ENCODE measurements at regions not wholly inside any gene's neighbourhood (a gene's known extent, or its start where the extent isn't known, plus 50 kb on each side); places are given as distances from the start of the nearest gene placed in this dataset.

DNA sequence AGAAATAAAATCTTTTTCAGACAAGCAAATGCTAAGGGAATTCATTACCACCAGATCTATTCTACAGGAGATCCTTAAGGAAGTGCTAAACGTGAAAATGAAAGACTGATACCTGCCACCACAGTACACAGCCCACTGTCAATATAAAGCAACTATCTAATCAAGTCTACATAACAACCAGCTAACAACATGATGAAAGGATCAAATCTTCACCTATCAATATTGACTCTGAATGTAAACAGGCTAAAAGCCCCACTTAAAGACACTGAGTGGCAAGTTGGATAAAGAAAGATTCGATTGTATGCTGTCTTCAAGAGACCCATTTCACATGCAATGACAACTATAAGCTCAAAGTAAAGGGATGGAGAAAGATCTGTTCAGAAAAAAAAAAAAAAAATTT is 492.4 kb downstream of the COL11A1 start:
- H3K4me3 ChIP-seq (ENCODE audit: low read depth, low read length), result no peak overlapping the region
- no peak overlapping the region for H3K27ac ChIP-seq (ENCODE audit: extremely low read depth, low read depth, low read length)
- ChIA-PET CTCF (interaction anchor here (0.6 kb wide), 1 partner anchor 29 kb away, joined by 3 read pairs; no protein-coding TSS in a partner anchor), POLR2A (no interaction called here)
- no peaks in the 10 kb centered on the region for H3K9me3 ChIP-seq (ENCODE audit: control insufficient read depth, insufficient read depth, low read depth, low read length)
- no peaks in the 10 kb centered on the region for H3K36me3 ChIP-seq (ENCODE audit: control insufficient read depth in 2 of 2, insufficient read depth in 1 of 2, low read length in 2 of 2)
- no peak for TF ChIP-seq ZNF677 (tag by site-specific recombination; IDR thresholded peaks at IDR 0.05)
- no peak for TF ChIP-seq ZNF624 (tag by site-specific recombination; IDR thresholded peaks at IDR 0.05)
- no peak for TF ChIP-seq TCF7L2 (IDR thresholded peaks at IDR 0.05; ENCODE audit: borderline replicate concordance, low read depth, low read length)
- TF ChIP-seq ZNF223 (tag by site-specific recombination; IDR thresholded peaks at IDR 0.05), result no peak
- no peak for TF ChIP-seq ZNF843 (tag by site-specific recombination; IDR thresholded peaks at IDR 0.05)
- H3K4me1 ChIP-seq (ENCODE audit: control insufficient read depth, insufficient read depth, low read length), result no peaks in the 10 kb centered on the region

DNA sequence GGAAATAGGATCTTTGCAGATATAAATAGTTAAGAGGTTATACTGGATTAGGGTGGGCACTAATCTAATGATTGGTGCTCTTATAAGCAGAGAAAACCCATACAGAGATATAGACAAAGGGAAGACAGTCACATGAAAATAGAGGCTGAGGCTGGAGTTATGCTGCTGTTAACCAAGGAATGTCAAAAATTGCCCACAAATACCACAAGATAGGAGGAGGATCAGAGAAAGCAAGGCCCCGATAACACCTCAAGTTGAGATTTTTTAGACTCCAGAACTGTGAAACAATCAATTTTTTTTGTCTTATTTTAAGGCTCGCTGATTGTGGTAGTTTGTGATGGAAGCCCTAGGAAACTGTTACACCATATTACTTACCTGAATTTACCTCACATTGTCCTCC is 513.2 kb downstream of the COL11A1 start:
- no peaks in the 10 kb centered on the region for H3K9me3 ChIP-seq (ENCODE audit: control insufficient read depth, insufficient read depth, low read depth, low read length)
- CTCF ChIA-PET, result no interaction called here
- TF ChIP-seq ZBTB17 (tag by site-specific recombination; IDR thresholded peaks at IDR 0.05), result no peak
- no peak for TF ChIP-seq BCL11A (tag by site-specific recombination; IDR thresholded peaks at IDR 0.05; ENCODE audit: low read depth)
- no peak for TF ChIP-seq GLIS2 (tag by site-specific recombination; IDR thresholded peaks at IDR 0.05)
- TF ChIP-seq, protein P1, sequence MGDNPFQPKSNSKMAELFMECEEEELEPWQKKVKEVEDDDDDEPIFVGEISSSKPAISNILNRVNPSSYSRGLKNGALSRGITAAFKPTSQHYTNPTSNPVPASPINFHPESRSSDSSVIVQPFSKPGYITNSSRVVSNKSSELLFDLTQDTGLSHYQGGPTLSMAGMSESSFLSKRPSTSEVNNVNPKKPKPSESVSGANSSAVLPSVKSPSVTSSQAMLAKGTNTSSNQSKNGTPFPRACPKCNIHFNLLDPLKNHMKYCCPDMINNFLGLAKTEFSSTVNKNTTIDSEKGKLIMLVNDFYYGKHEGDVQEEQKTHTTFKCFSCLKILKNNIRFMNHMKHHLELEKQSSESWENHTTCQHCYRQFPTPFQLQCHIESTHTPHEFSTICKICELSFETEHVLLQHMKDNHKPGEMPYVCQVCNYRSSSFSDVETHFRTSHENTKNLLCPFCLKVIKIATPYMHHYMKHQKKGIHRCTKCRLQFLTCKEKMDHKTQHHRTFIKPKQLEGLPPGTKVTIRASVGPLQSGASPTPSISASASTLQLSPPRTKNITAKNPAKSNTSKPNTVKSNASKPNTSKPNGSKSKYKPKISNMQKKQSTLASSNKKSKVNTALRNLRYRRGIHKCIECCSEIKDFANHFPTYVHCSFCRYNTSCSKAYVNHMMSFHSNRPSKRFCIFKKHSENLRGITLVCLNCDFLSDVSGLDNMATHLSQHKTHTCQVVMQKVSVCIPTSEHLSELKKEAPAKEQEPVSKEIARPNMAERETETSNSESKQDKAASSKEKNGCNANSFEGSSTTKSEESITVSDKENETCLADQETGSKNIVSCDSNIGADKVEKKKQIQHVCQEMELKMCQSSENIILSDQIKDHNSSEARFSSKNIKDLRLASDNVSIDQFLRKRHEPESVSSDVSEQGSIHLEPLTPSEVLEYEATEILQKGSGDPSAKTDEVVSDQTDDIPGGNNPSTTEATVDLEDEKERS (tag by site-specific recombination; IDR thresholded peaks at IDR 0.05), result no peak
- TF ChIP-seq ZNF701 (tag by site-specific recombination; IDR thresholded peaks at IDR 0.05), result no peak
- TF ChIP-seq ZNF433 (tag by site-specific recombination; IDR thresholded peaks at IDR 0.05; ENCODE audit: low read depth), result no peak
- TF ChIP-seq ZSCAN16 (tag by site-specific recombination; IDR thresholded peaks at IDR 0.05), result no peak
- no peak for TF ChIP-seq ZNF585B (tag by site-specific recombination; IDR thresholded peaks at IDR 0.05)
- no peak for TF ChIP-seq ZNF658 (tag by site-specific recombination; IDR thresholded peaks at IDR 0.05)
- TF ChIP-seq, protein P2, sequence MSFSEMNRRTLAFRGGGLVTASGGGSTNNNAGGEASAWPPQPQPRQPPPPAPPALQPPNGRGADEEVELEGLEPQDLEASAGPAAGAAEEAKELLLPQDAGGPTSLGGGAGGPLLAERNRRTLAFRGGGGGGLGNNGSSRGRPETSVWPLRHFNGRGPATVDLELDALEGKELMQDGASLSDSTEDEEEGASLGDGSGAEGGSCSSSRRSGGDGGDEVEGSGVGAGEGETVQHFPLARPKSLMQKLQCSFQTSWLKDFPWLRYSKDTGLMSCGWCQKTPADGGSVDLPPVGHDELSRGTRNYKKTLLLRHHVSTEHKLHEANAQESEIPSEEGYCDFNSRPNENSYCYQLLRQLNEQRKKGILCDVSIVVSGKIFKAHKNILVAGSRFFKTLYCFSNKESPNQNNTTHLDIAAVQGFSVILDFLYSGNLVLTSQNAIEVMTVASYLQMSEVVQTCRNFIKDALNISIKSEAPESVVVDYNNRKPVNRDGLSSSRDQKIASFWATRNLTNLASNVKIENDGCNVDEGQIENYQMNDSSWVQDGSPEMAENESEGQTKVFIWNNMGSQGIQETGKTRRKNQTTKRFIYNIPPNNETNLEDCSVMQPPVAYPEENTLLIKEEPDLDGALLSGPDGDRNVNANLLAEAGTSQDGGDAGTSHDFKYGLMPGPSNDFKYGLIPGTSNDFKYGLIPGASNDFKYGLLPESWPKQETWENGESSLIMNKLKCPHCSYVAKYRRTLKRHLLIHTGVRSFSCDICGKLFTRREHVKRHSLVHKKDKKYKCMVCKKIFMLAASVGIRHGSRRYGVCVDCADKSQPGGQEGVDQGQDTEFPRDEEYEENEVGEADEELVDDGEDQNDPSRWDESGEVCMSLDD (tag by site-specific recombination; IDR thresholded peaks at IDR 0.05), result no peak
- TF ChIP-seq ZNF768 (tag by site-specific recombination; IDR thresholded peaks at IDR 0.05), result no peak
- no peak for TF ChIP-seq REPIN1 (tag by site-specific recombination; IDR thresholded peaks at IDR 0.05; ENCODE audit: low read depth)
- TF ChIP-seq ZNF792 (tag by site-specific recombination; IDR thresholded peaks at IDR 0.05), result no peak
- no peak overlapping the region for H3K4me3 ChIP-seq (ENCODE audit: low read depth, low read length)
- H3K36me3 ChIP-seq (ENCODE audit: control insufficient read depth in 2 of 2, insufficient read depth in 1 of 2, low read length in 2 of 2), result no peaks in the 10 kb centered on the region
- no peak overlapping the region for H3K27ac ChIP-seq (ENCODE audit: extremely low read depth, low read depth, low read length)
- POLR2A ChIA-PET, result no interaction called here
- H3K4me1 ChIP-seq (ENCODE audit: control insufficient read depth, insufficient read depth, low read length), result no peaks in the 10 kb centered on the region

DNA sequence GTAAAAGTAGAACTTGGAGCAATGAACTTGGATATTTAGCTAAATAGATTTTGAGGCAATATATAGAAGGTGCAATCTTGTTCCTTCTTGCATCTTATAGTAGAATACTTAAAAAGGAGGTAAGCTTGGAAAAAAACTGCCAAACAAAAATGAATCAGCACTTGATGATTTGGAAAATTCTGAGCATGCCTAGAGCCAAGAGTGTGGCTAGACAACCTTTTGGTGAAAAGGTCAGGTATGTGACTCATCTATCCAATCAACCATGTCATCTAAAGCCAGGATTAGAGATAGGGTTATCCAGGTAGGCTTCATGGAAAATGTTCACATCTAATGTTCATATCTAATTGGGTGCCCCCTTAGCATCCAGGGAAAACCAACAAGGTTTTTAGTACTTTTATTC is 515.0 kb downstream of the COL11A1 start:
- TF ChIP-seq MYNN (tag by site-specific recombination; IDR thresholded peaks at IDR 0.05; ENCODE audit: borderline replicate concordance) (no peak), ZNF404 (tag by site-specific recombination; IDR thresholded peaks at IDR 0.05) (no peak), ZNF677 (tag by site-specific recombination; IDR thresholded peaks at IDR 0.05) (no peak), ZNF596 (tag by site-specific recombination; IDR thresholded peaks at IDR 0.05) (no peak)
- TF ChIP-seq, protein P3, sequence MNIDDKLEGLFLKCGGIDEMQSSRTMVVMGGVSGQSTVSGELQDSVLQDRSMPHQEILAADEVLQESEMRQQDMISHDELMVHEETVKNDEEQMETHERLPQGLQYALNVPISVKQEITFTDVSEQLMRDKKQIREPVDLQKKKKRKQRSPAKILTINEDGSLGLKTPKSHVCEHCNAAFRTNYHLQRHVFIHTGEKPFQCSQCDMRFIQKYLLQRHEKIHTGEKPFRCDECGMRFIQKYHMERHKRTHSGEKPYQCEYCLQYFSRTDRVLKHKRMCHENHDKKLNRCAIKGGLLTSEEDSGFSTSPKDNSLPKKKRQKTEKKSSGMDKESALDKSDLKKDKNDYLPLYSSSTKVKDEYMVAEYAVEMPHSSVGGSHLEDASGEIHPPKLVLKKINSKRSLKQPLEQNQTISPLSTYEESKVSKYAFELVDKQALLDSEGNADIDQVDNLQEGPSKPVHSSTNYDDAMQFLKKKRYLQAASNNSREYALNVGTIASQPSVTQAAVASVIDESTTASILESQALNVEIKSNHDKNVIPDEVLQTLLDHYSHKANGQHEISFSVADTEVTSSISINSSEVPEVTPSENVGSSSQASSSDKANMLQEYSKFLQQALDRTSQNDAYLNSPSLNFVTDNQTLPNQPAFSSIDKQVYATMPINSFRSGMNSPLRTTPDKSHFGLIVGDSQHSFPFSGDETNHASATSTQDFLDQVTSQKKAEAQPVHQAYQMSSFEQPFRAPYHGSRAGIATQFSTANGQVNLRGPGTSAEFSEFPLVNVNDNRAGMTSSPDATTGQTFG (tag by site-specific recombination; IDR thresholded peaks at IDR 0.05; ENCODE audit: borderline replicate concordance), result no peak
- H3K4me1 ChIP-seq (ENCODE audit: control insufficient read depth, insufficient read depth, low read length), result no peaks in the 10 kb centered on the region
- H3K9me3 ChIP-seq (ENCODE audit: control insufficient read depth, insufficient read depth, low read depth, low read length), result no peaks in the 10 kb centered on the region
- no peak overlapping the region for H3K4me3 ChIP-seq (ENCODE audit: low read depth, low read length)
- ChIA-PET POLR2A (no interaction called here), CTCF (interaction anchor here (0.7 kb wide), 1 partner anchor 378 kb away, joined by 7 read pairs; no protein-coding TSS in a partner anchor)
- H3K36me3 ChIP-seq (ENCODE audit: control insufficient read depth in 2 of 2, insufficient read depth in 1 of 2, low read length in 2 of 2), result no peaks in the 10 kb centered on the region
- H3K27ac ChIP-seq (ENCODE audit: extremely low read depth, low read depth, low read length), result no peak overlapping the region
